Activated T-cell treated with anti-CD3 and anti-CD28 coated beads for 1 hour (primary cell): ENCODE measurements at regions not wholly inside any gene's neighbourhood (a gene's known extent, or its start where the extent isn't known, plus 50 kb on each side); places are given as distances from the start of the nearest gene placed in this dataset.

Experiments used
- DNase-seq: peaks from one replicate; pipeline ENCODE4 v3.0.0-alpha.2; 2020; ENCODE audit warnings: low read depth

- DNase-seq = no peak
Measured at GRCh38 chr10:4482659-4483058, 343.3 kb upstream of the AKR1E2 start.

GRCh38 chr10:4481192-4481591 lies 344.8 kb upstream of the AKR1E2 start:
- DNase-seq = no peak

GRCh38 chr10:4479342-4479741 lies 346.7 kb upstream of the AKR1E2 start:
- no peak for DNase-seq

GRCh38 chr10:4477664-4478063 lies 348.3 kb upstream of the AKR1E2 start:
- no peak for DNase-seq

GRCh38 chr10:4475827-4476490 lies 350.0 kb upstream of the AKR1E2 start:
- DNase-seq = no peak

GRCh38 chr10:4474829-4475228 lies 351.2 kb upstream of the AKR1E2 start:
- DNase-seq = no peak

- no peak for DNase-seq
Measured at GRCh38 chr10:4473977-4474376, 352.0 kb upstream of the AKR1E2 start.

GRCh38 chr10:4472190-4472904 lies 353.7 kb upstream of the AKR1E2 start:
- no peak for DNase-seq

GRCh38 chr10:4470231-4470835 lies 355.7 kb upstream of the AKR1E2 start:
- DNase-seq = no peak

- no peak for DNase-seq
Measured at GRCh38 chr10:4467481-4467880, 358.5 kb upstream of the AKR1E2 start.

- DNase-seq = no peak
Measured at GRCh38 chr10:4460267-4460666, 365.7 kb upstream of the AKR1E2 start.

GRCh38 chr10:4459531-4459930 lies 366.5 kb upstream of the AKR1E2 start:
- DNase-seq = no peak

- no peak for DNase-seq
Measured at GRCh38 chr10:4457597-4457996, 368.4 kb upstream of the AKR1E2 start.

GRCh38 chr10:4456776-4457175 lies 369.2 kb upstream of the AKR1E2 start:
- DNase-seq = no peak

- DNase-seq = no peak
Measured at GRCh38 chr10:4456279-4456678, 369.7 kb upstream of the AKR1E2 start.

GRCh38 chr10:4453950-4454349 lies 372.1 kb upstream of the AKR1E2 start:
- no peak for DNase-seq

- no peak for DNase-seq
Measured at GRCh38 chr10:4453276-4453675, 372.7 kb upstream of the AKR1E2 start.

- no peak for DNase-seq
Measured at GRCh38 chr10:4450981-4451908, 374.8 kb upstream of the AKR1E2 start.

GRCh38 chr10:4450169-4450568 lies 375.8 kb upstream of the AKR1E2 start:
- no peak for DNase-seq

GRCh38 chr10:4448030-4448429 lies 378.0 kb upstream of the AKR1E2 start:
- DNase-seq = no peak

- DNase-seq = no peak
Measured at GRCh38 chr10:4443419-4443818, 382.6 kb upstream of the AKR1E2 start.

- DNase-seq = no peak
Measured at GRCh38 chr10:4442296-4442695, 383.7 kb upstream of the AKR1E2 start.
